ENCODE measurements at regions not wholly inside any gene's neighbourhood (a gene's known extent, or its start where the extent isn't known, plus 50 kb on each side); places are given as distances from the start of the nearest gene placed in this dataset.

- Histone ChIP-seq H3K4me2 (ENCODE audit: insufficient read depth, low read length) (peak overlapping the region; percentile 47), H3K9ac (ENCODE audit: insufficient read depth in 1 of 2, low read depth in 2 of 2, low read length in 2 of 2) (peak overlapping the region; percentile 7 to 77; a peak in 1 of 4 replicates), H3K9me1 (ENCODE audit: control insufficient read depth, insufficient read depth, low read length) (no peaks in the 10 kb centered on the region), H2AFZ (ENCODE audit: low read depth, low read length) (peak overlapping the region; percentile 58), H3K4me3 (no peak overlapping the region), H3K4me1 (replicated peaks in 1 of 2; ENCODE audit: control insufficient read depth in 2 of 2, insufficient read depth in 2 of 2, low read length in 2 of 2) (peaks cover 47 to 66% of the 10 kb centered on the region in 2 experiments), H3K36me3 (ENCODE audit: control insufficient read depth, insufficient read depth, low read length) (no peaks in the 10 kb centered on the region), H3K27ac (ENCODE audit: extremely low read depth, low read depth, low read length) (peak overlapping the region; percentile 7; the same call in 2 of the 3 replicates), H3K79me2 (ENCODE audit: control insufficient read depth, insufficient read depth, low read length) (peaks cover 13% of the 10 kb centered on the region), H3K9me3 (replicated peaks; ENCODE audit: control insufficient read depth, insufficient read depth, low read depth, low read length) (no peaks in the 10 kb centered on the region), H3K27me3 (ENCODE audit: control insufficient read depth in 2 of 2, insufficient read depth in 2 of 2, low read length in 2 of 2) (no peaks in the 10 kb centered on the region), H4K20me1 (replicated peaks; ENCODE audit: control insufficient read depth, insufficient read depth, low read length) (no peaks in the 10 kb centered on the region)
- POLR2A ChIA-PET, result interaction anchor here (0.6 kb wide), 1 partner anchor 625 kb away, joined by 3 read pairs; no protein-coding TSS in a partner anchor
- in situ Hi-C loops (cut with MboI), result no loop called here
- DNase-seq (ENCODE audit: extremely low read depth in 1 of 4, low spot score in 3 of 4) (no peak), ATAC-seq (no peak), FAIRE-seq (no peak)
- intact Hi-C loops (cut with micrococcal nuclease), result no loop called here
- CTCF ChIA-PET (ENCODE audit: low intra/inter-chr PET ratio), result no interaction called here
- 39% methylated on average over 4 of the region's 4 CpGs for WGBS (ENCODE audit: insufficient coverage, low coverage, missing lambda C conversion rate)
- no TSS peak for BruUV-seq (replicated peaks)
- no peak for TF ChIP-seq E2F8 (IDR thresholded peaks at IDR 0.05; ENCODE audit: low read depth, partially characterized antibody)
- no peak for TF ChIP-seq TAF1 (IDR thresholded peaks at IDR 0.05; ENCODE audit: control insufficient read depth, extremely low read depth, insufficient read depth, low read length, severe bottlenecking)
- no peak for TF ChIP-seq CEBPG (CRISPR knock-in tag; IDR thresholded peaks at IDR 0.05)
- TF ChIP-seq CEBPG (tag; conservative IDR thresholded peaks at IDR 0.05 in 1 of 2, IDR thresholded peaks at IDR 0.05 in 1 of 2), result peak in 1 of 2 experiments; percentile 48; a peak in 2 of 4 replicates
- TF ChIP-seq SMAD2 (IDR thresholded peaks at IDR 0.05; ENCODE audit: low read depth, low read length), result no peak
- TF ChIP-seq ZZZ3 (IDR thresholded peaks at IDR 0.05), result no peak
- peak; percentile 78 for TF ChIP-seq CEBPB (tag; IDR thresholded peaks at IDR 0.05)
- TF ChIP-seq FOXA3 (CRISPR knock-in tag; conservative IDR thresholded peaks at IDR 0.05 in 1 of 2, IDR thresholded peaks at IDR 0.05 in 1 of 2), result no peak
- no peak for TF ChIP-seq ZNF133 (CRISPR knock-in tag; IDR thresholded peaks at IDR 0.05)
- TF ChIP-seq SFPQ (IDR thresholded peaks at IDR 0.05; ENCODE audit: low read depth, low read length), result no peak
- no peak for TF ChIP-seq ARID4B (CRISPR knock-in tag; IDR thresholded peaks at IDR 0.05)
These were observed 96.3 kb downstream of the B3GNT2 start for GRCh38 chr2:62292190-62292589.
